ENCODE measurements at regions not wholly inside any gene's neighbourhood (a gene's known extent, or its start where the extent isn't known, plus 50 kb on each side); places are given as distances from the start of the nearest gene placed in this dataset.

DNA sequence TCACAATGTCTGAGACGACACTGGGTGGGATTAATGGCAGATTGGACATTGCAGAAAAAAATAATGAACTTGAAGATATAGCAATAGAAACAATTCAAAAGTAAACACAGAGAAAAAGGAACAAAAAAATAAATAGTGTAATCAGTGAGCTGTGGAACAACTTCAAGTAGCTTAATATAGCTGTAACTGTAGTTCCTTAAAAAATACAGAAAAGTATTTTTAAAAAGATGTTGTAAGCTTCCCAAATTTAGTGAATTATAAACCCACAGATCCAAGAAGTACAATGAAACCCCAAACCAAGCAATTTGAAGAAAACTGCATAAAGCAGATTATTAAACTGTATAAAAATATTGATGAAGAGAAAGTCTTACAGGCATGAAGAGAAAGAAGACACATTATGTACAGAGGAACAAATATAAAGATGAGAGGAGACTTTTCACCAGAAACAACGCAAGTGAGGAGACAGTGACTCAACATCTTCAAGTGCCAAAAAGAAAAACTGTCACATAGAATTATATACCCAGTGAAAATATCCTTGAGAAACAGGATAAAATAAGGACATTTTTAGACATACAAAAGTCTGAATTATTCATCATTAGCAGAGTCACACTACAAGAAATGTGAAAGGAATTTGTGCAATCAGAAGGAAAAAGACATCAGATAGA is 176.4 kb downstream of the NFKBIZ start:
- no peak for TF ChIP-seq MXI1 (conservative IDR thresholded peaks at IDR 0.05; ENCODE audit: poor library complexity, severe bottlenecking)
- TF ChIP-seq TAF1 (IDR thresholded peaks at IDR 0.05; ENCODE audit: low read depth), result no peak
- TF ChIP-seq, protein P1, sequence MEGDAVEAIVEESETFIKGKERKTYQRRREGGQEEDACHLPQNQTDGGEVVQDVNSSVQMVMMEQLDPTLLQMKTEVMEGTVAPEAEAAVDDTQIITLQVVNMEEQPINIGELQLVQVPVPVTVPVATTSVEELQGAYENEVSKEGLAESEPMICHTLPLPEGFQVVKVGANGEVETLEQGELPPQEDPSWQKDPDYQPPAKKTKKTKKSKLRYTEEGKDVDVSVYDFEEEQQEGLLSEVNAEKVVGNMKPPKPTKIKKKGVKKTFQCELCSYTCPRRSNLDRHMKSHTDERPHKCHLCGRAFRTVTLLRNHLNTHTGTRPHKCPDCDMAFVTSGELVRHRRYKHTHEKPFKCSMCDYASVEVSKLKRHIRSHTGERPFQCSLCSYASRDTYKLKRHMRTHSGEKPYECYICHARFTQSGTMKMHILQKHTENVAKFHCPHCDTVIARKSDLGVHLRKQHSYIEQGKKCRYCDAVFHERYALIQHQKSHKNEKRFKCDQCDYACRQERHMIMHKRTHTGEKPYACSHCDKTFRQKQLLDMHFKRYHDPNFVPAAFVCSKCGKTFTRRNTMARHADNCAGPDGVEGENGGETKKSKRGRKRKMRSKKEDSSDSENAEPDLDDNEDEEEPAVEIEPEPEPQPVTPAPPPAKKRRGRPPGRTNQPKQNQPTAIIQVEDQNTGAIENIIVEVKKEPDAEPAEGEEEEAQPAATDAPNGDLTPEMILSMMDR (IDR thresholded peaks at IDR 0.05; ENCODE audit: poor library complexity, severe bottlenecking), result no peak
- no peak for TF ChIP-seq SMC3 (conservative IDR thresholded peaks at IDR 0.05; ENCODE audit: poor library complexity)
